Stimulated activated naive CD8-positive, alpha-beta T cell treated with anti-CD3 and anti-CD28 coated beads, Interleukin-15, Interleukin-2, amounts not matched to agents 100 U/mL and 50 U/mL, for 24 hours (primary cell): ENCODE measurements at regions not wholly inside any gene's neighbourhood (a gene's known extent, or its start where the extent isn't known, plus 50 kb on each side); places are given as distances from the start of the nearest gene placed in this dataset.
"Not testable (repeated sequence)": the region's sequence is repeated elsewhere in the genome, so short reads cannot be mapped to it uniquely, and the experiment has no call there.

Experiments used
- ATAC-seq: fragments of 150-1000 bp; cut with Tn5 transposase; one replicate; pipeline ENCODE4 v1.10.0; 2021
- DNase-seq: peaks from one replicate; pipeline ENCODE4 v3.0.0; 2021

GRCh38 chr5:102048940-102049339 is 247.1 kb downstream of the SLCO4C1 start:
- DNase-seq (no peak), ATAC-seq (no peak)

- ATAC-seq, DNase-seq: not testable (repeated sequence)
These were observed 249.0 kb downstream of the SLCO4C1 start for GRCh38 chr5:102047073-102047472.

DNA sequence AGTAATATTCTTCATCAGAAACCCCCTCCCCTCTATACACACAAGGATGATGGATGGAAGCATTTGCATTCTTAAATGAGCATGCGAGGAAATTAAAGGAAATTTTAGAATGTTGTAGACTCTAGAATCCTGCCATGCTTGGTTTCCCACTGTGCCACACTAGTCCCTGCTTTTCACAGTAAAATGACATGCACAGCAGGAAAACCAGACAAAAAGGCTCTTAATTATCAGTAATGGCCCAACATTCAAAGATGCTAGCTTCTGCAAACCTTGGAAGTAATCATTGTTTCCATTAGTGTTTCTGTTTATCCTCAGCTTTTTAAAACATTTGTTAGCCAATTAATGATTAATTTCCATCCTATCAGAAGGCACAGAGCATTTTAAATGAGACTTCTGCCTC is 255.8 kb downstream of the SLCO4C1 start:
- no peak for DNase-seq
- no peak for ATAC-seq

GRCh38 chr5:102036927-102037326 is 259.2 kb downstream of the SLCO4C1 start:
- no peak for ATAC-seq

GRCh38 chr5:102031711-102032110 is 264.4 kb downstream of the SLCO4C1 start:
- DNase-seq: no peak
- no peak for ATAC-seq

More at GRCh38 chr5:102036927-102037326, 259.2 kb downstream of the SLCO4C1 start:
- no peak for DNase-seq

DNA sequence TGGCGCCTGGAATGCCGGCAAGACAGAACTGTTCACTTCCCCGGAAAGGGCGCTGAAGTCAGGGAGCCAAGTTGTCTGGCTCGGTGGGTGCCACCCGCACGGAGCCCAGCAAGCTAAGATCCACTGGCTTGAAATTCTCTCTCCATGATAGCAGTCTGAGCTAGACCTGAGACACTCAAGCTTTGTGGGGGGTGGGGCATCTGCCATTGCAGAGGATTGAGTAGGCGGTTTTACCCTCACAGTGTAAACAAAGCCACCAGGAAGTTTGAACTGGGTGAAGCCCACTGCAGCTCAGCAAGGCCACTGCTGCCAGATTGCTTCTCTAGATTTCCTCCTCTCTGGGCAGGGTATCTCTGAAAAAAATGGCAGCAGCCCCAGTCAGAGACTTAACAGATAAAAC is 277.4 kb downstream of the SLCO4C1 start:
- ATAC-seq (no peak), DNase-seq (no peak)

DNA sequence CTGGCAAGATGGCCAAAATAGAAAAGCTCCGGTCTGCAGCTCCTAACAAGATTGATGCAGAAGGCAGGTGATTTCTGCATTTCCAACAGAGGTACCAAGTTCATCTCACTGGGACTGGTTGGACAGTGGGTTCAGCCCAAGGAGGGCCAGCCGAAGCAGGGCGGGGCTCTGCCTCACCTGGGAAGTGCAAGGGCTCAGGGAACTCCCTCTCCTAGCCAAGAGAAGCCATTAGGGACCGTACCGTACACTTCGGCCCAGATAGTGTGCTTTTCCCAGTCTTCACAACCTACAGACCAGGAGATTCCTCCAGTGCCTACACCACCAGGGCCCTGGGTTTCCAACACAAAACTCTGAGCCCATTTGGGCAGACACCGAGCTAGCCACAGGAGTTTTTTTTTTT is 277.8 kb downstream of the SLCO4C1 start:
- DNase-seq: no peak

DNA sequence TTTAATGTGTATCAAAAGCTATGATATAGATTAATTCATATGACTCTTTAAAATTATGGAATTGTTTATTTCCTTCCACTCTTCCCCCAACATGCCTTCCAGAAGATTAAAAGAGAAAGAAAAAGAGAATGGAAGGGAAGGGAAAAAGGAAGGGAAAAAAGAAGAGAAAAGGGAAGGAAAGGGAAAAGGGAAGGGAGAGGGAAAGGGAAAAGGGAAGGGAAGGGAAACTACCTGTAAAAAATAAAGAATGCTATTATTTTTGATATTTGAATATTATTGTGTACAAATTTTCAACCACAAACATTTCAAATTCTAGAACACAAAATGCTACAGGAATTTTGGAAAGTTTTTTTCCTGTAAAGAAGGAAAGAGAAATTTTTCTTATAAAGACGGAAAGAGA is 281.7 kb downstream of the SLCO4C1 start:
- ATAC-seq (no peak), DNase-seq (no peak)

More for the DNA sequence above, 277.8 kb downstream of the SLCO4C1 start:
- ATAC-seq: no peak

GRCh38 chr5:102010644-102011043 is 285.4 kb downstream of the SLCO4C1 start:
- ATAC-seq: no peak
- DNase-seq: no peak

DNA sequence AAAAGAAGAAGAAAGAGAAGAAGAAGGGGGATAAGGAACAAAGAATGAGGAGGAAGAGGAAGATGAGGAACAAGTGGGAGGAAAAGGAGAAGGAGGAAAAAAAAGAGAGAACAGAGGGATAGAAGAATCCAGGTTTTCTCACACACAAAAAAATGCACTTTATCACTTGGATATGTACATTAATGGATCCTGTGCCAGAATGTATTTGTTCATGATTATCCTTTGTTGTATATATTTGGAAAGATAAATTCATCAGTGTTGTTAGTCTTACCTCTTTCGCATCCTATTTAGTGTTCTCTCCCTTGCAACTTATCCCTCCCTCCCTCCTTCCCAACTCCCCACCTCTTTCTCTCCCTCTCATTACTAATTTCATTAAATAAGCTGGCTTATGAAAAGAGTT is 298.8 kb downstream of the SLCO4C1 start:
- ATAC-seq (no peak), DNase-seq (no peak)

DNA sequence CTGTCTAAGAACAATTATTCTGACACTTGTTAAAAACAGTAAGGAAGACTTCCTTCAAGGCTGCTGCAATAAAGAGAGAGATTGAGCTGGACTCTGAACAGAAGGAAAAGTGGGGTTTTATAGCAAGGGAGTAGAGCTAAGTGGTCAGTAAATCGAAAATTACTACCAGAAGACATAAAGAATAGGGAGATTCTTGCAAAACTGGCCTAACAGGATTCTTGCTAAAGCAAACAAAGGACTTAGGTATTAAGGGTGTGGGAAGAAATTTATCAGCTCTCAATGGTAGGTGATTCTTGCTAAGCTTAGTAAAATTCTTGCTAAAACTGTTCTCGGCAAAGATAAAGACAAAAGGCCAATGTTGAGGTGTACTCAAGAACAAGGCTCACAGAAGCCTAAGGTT is 300.5 kb downstream of the SLCO4C1 start:
- DNase-seq (no peak), ATAC-seq (no peak)

- ATAC-seq (no peak), DNase-seq (no peak)
These were observed 304.6 kb downstream of the SLCO4C1 start for GRCh38 chr5:101991486-101991885.

DNA sequence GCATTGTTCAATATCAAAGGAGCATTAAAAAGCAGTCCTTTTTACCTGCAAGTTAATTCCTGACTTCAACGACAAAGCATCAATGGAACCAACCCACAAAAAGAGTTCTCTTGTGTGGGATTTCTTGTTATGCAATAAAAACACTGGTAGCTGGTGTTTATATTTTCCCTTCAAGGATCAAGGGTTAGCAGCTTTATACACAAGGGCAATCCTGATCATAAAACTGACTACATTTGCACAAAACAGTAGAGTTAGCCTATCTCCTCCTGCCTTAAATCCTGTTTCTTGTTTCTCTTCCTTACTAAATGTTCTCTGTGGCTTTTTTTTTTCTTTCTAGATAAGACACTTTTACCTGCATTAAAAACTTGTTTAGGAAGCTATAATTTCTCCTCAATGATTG is 306.4 kb downstream of the SLCO4C1 start:
- no peak for DNase-seq
- ATAC-seq: no peak

DNA sequence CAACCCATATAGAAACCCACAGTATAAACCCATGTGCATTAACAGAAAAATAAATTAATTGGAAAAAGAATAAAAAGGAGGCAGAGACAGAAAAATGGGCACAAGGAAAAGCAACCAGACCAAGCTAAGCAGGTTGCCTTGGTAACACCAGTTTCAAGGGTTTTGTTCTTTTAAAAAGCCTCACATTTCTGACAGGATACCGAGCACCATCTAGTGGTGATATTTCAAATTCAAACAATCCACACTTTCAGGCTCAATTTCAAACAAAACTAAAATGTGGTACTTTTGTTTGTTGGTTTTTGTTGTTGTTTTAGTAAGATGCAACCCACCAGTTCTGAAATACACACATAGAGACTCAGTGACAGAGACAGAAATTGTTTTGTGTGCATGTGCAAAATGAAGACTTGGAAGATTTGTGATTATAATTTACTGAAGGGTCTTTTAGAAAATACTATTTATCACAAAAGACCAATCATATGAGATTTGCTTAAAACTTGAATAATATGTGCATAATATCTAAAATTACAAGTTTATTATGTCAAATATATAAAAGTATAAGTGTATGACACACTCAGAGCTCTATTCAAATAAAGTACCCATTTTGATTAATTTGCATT is 318.2 kb downstream of the SLCO4C1 start:
- DNase-seq (no peak), ATAC-seq (no peak)

- DNase-seq (no peak), ATAC-seq (no peak)
These were observed 319.2 kb downstream of the SLCO4C1 start for GRCh38 chr5:101976933-101977332.

DNA sequence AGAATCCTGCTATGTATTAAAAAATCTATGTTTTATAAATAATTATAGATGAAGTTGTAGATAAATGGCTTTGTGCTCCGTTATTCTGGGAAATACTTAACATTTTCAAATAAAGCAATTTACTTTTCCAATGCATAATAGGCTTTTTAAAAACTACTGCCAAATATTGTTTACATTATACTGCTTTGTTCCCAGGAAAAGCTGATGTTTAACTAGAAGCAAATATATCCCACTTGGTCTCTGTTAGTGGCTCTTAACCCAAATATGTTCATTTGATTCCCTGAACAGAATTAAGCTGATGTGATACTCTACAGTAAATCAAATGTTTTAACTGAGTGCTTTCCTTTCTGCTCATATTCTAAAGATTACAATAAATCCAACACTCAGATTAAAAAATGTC is 326.3 kb downstream of the SLCO4C1 start:
- DNase-seq: no peak
- ATAC-seq: no peak

DNA sequence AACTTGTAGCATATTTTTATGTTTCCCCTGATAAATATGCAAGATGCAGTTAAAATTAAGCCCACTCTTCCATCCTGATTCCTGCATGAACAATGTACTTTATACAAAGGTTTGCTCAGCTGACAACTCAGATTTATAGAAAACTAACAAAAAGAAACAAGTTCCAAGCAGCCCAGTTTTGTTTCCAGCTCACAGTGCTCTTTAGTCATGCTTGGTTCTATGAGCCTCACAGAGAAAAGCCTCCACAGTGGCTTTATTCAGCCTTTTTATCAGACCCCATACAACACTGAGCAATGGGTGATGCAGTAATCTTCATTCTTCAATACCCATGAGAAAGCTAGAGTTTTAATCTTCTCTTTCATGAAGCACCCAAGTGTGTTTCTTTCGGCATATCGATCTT is 329.6 kb downstream of the SLCO4C1 start:
- no peak for ATAC-seq

DNA sequence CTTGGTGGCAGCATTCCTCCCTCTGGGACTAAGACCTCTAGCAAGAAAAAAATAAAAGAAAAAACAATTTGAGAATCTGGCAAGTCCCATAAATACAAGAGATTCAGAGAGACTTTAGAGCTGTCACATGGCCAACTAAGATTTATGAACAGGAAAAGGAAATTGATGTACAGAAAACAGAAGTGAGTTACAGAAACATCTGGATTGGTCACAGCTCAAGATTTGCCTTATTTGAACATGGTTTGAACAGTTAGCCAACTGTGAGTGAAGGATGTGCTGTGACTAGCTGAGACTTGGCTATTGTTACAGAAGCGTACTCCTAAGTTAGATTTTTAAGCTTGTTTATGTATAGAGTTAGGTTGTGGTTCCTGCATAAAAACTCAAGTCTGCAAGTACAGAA is 340.2 kb downstream of the SLCO4C1 start:
- DNase-seq: no peak
- no peak for ATAC-seq

More for the DNA sequence above, 329.6 kb downstream of the SLCO4C1 start:
- DNase-seq: no peak

DNA sequence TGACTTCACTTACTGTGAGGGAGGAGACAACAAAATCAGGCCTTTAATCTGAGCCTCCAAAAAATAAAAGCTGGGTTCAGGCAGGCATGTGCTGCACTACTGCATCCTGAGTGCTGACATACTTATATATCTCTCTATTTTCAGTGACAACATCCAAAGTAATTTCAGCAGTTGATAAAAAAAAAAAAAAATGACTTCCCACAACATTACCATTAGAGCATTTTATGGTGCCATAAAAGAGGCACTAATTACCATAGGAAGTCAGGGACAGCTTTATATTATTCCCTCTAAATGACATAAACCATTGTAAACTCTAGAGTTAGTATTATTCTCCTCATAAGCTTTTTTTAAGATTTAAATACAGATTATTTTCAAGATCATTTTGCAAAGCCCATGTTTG is 346.1 kb downstream of the SLCO4C1 start:
- ATAC-seq: no peak
- DNase-seq: no peak

GRCh38 chr5:101948615-101949014 is 347.5 kb downstream of the SLCO4C1 start:
- ATAC-seq (no peak), DNase-seq (no peak)

DNA sequence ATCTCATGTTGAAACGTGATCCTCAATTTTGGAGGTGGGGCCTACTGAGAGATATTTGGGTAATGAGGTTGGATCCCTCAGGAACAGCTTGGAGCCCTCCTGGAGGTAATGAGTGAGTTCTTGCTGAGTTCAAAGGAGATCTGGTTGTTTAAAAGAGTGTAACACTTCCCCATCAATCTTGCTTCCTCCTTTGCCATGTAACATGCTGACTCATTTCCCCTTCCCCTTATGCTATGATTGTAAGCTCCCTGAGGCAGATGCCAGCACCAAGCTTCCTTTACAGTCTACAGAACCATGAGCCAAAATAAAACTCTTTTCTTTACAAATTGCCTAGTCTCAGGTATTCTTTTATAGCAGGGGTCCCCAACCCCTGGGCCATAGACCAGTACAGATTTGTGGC is 352.3 kb downstream of the SLCO4C1 start:
- DNase-seq (no peak), ATAC-seq (peak; percentile 19)

DNA sequence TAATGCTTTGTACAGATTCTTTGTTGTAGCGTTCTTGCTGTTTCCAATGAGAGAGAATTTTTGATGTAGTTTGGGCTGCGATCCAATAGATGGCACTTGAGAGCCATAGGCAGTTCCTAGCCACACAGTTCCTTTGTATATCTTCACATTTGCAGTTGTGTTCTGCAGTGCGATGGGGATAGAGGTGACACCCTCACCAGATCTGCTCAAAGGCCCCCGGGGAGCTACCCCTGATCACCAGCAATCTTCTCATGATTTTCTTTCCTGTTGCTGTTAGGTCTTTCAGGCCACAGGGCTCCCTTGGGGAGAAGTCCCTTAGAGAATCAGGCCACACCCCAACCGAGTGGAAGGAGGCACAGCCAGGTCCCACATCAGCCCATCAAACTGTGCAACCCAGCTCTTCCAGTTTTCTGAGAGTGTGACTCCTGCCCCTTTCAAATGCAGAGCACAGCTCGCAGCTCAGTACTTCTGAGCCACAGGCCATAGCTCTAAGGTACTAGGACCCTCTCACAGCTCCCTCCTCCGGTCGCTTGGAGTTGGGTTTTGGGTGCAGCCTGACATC is 353.7 kb downstream of the SLCO4C1 start:
- peak; percentile 28 for ATAC-seq

DNA sequence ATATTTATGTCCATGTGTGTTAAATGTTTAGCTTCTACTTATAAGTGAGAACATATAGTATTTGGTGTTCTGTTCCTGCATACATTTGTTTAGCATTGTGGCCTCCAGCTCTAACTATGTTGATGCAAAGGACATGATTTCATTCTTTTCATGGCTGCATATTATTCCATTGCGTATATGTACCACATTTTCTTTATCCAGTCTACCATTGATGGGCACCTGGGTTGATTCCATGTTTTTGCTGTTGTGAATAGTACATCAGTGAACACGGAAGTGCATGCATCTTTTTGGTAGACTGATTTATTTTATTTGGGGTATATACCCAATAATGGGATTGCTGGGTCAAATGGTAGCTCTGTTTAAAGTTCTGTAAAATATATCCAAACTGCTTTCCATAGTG is 359.0 kb downstream of the SLCO4C1 start:
- no peak for DNase-seq
- no peak for ATAC-seq

More for the DNA sequence above, 353.7 kb downstream of the SLCO4C1 start:
- DNase-seq: peak; percentile 3

DNA sequence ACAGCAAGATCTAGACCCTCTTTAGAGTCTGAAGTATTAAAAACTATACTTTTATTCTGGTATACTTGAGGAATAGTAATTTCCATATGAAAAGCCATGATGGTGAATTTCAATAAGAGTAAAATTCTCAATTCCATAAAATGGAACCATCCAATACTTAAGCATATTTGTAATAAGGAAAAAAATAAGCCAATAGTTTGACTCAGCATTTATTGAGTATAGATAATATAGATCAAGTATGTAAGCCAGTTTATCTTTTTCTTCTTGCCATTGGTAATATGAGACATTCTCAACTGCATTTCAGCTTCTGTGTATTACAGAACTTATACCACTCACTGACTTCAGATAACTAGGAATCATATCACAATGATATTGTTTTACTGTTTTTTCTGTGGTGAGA is 361.0 kb downstream of the SLCO4C1 start:
- ATAC-seq: no peak

More for the DNA sequence above, 361.0 kb downstream of the SLCO4C1 start:
- no peak for DNase-seq
